NCI-H82 (cell line): ENCODE measurements at regions not wholly inside any gene's neighbourhood (a gene's known extent, or its start where the extent isn't known, plus 50 kb on each side); places are given as distances from the start of the nearest gene placed in this dataset.
A peak's percentile ranks its signal among the peaks of the same experiment; 100 is the strongest.

Experiments
- DNase-seq: peaks from one replicate; lab custom pipeline; 2025; lab: John Stamatoyannopoulos, UW

DNA sequence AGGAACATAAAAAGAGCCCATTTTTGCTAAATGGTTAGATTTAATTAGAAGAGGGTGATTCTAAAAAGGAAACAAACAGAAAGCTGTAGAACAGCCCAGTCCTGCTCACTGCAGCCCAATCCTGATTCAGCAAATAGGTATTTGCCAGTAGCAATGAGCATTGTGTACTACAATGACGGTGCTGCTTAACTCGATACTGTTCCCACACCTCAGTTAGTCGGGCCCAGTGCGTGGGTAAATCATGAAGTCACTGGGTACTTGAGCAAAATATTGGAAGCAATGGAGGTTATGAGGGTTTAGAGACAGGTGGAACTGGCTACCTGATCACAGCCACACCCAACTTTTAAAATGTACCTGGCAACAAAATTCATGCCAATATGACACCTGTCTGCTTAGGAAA, 101.5 kb upstream of the ADGRL2 start:
- no peak for DNase-seq

DNA sequence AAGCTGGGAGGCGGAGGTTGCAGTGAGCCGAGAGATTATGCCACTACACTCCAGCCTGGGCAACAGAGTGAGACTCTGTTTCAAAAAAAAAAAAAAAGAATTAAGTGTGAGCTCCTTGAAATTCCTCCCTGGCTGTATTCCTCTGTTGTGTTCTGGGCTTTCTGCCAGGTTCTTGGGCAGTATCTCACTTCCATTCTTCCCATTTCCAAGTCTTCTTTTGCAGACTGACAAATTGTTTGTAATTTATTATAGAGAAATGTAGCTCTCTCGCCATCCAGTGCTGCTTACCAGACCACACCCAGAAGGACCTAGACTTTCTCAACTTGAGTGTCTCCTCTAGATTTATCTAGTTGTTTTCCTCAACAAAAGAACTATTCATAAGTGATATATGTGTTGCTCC, 105.0 kb upstream of the ADGRL2 start:
- no peak for DNase-seq

DNA sequence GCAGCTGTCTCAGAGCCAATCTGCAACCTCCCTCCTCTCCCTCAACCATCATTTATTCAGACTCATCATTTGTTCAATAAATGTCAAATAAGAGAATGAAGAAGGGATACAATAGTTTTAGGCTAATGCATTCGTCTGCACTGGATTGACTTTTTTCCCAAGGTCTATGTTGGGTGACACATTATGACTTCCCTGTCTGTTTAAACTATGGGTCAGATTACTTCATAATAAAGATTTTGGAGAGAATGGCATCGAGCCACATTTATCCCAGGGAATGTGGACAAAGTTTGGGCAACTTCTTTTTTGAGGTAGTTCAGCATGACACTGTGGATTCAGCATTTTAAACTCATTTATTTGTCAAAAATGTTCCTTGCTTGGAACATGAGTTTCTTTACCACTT, 107.4 kb upstream of the ADGRL2 start:
- no peak for DNase-seq

DNA sequence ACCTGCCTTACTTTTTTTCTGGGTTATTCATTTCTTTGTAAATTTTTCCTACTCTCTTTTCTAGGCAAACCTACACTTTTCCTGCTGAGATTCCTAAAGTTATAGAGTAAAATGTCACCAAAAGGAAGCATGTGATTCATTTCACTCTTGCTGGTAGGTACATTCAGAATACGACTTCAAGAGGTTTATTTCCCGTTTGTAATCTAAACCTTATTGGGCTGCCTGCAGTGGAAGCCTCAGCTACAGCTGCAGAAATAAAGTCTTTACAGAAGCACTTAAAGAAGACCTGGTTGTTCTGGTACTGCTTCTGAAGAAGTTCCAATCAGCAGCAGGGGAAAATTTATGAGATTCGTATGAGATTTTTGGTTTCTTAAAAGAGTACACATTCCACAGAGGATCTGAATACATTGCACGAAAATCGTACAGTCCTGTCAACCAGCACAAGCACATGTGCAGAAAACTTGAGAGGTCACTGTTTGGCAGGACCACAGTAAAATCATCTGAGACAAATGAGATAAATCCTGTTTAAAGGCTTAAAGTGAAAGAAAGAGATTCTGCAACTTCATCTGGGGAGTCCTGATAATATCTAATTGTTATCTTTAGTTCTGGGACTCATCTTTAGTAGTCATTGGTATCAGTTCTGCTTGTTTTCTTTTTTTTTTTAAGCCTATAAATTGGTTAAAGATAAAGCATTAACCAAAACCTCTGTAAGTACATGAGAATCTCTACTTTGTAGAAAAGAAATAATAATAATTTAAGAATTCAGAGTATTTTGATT, 109.9 kb upstream of the ADGRL2 start:
- DNase-seq: peak; percentile 22

DNA sequence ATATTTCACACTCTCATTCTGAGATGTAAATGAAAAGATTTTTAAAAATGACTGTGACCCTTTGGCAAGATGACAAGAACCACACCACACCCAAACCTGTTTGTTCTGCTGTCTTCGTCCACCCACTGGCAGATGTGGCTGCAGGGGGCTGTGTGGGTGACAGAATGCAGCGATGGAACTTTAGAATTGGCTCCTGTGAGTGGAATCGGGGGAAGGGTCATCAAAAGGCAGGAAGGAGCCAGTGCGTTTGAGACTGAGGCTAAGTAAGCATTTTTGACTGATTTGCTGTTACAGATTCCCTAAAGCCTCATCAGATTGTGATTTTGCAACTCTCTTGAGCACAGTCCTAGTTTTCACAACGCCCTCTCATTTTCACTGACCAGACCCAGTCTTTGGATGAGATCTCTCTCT, 111.2 kb upstream of the ADGRL2 start:
- DNase-seq: no peak

DNA sequence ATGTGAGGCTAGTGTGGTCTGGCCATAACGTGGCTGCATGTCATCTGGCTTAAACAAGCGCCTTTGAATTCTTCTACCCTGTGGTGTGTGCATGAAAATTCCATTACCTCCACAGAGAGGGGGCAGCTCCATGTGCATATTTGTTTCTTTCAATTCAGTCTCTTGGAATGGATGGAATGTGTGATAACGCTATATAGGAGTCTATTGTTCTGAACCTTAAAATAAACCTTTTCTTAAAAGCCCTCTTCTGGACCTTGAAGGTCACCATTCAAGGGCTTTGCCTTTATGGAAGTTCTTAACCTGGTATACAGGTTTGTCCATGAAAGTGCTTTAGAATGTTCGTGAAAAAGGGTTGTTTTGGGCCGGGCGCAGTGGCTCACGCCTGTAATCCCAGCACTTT, 118.2 kb upstream of the ADGRL2 start:
- no peak for DNase-seq

DNA sequence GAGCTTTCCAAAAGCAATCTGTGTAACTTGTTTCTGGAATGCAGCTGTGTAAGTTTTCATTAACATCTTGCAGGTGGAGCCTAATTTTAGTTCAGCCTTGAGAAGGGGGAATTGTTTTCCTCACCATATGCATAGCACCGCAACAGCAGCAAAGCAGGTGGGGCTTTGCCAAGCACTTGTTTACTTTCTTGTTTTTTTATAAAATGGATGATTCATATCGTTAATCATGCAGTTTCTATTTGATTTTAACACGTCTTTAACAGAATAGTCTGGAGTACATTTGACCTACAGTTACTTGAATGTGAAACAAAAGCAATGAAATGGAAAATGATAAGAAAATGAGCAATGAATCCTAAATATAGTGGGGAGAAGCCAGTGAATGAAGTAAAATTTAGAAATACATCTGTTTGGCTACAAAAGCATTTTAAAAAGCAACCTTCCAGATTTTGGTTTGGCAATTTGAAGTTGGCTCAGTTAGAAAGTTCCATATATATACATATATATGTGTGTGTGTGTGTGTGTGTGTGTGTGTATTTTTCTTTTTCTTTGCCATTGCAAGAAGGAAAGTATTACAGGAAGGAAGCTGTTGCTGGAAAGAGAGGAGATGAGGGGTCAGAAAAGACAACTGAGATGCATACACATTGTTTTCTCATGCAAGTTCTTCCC, 119.0 kb upstream of the ADGRL2 start:
- no peak for DNase-seq

DNA sequence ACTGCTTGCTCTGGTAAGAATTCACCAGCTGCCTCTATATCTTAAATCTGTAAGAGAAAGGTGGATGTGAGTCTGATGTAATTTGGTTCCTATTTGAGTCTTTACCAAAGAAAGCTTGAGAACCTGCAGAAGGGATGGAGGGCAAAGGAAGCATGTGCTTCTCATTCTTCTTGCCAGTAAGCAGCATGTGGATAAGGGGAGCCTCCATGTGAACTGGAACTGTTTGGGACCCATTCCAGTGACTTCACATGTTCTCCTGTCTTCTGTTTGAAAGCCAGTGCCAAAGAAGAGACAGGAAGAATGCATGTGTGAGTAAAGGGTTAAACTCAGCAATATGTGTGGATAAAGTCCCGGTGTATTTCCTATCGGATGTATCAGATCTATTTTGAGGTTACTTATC, 119.6 kb upstream of the ADGRL2 start:
- no peak for DNase-seq

DNA sequence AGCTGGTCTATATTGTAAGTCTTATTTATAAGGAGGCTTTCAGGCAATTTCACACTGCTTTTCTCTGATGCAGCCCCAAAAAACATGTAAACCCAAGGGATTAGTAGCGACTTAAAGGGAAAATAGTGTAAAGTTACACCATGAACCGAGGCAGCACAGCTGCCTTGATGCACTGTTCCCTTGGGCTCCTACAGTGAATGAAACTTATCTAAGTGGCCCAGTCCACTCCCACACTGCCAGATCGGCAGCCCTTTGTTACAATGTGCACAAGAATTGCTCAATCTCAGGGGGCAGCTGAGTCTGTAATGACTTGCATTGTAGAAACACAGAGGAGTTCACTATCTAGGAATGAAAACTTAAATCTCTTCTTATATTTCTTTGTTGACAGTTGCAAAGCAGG, 120.8 kb upstream of the ADGRL2 start:
- DNase-seq: peak; percentile 8

DNA sequence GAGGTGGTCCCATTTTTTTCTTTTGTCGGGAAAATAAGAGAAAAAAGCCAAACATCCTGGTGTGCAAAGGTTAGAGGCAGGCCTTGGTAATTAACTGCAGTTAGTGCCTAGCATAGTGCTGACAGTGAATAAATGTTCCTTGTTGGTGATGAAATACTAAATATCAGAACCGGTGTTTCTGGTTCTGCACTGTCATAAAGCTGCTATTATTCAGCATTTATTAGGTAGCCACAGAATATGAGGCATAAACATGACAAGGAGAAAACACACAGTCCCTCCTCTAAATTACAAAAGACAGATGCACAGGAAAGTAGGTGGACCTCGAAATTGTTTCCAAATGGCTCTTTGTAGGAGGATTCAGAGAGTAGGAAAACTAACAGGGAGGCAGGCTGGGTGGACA, 122.0 kb upstream of the ADGRL2 start:
- no peak for DNase-seq

DNA sequence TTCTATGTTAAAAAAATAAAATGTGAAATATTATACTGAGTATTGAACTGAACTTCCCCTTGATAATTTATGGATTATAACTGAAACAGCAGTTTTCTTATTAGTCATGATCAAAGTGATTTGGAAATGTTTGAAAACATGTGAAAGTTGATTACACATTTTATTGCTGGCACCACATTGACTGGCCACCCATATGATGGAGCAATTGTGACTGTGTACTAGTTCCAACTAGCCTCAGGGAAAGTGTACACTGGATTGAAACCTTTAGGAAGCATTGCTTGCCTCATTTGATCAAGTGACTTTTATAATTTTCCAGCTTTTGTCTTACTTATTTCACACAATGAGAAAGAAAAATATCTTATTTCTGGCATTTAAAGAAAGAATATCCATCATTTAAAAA, 128.0 kb upstream of the ADGRL2 start:
- DNase-seq: no peak

DNA sequence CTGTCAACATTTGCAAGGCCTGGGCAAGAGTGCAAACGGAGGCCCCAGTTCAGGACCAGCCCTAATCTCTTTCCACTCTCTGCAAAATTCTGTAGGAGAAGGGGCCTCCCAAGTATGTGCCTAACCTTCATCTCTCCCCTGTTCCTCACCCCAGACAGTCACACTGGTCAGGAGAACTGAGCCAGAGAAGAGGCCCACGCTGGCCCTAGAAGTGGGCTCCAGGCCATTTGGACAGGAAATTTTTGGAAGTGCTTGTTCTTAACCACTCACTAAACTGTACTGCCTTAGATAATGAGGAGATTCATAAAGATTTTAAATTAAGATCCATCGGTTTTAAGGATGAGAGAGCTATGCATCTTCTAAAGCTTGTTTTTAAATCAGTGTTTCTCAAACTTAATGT, 129.7 kb upstream of the ADGRL2 start:
- no peak for DNase-seq

DNA sequence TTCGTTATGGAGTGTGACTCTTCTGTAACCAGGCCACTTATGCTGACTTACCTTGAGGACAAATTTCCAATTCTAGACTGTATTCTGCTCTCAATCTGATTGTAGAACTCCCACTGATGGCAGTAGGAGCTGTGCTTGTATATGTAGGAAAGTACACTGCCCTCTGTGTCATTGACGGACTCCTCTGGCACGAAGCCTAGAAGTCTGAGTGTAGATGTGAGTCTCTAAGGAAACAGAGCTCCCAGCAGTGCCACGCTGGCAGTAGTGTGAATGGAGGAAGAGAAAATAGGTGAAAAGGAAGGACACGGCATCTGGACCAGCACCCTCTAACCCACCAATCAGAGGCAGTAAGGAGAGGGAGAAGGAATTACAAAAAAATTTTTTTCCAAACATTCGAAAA, 130.4 kb upstream of the ADGRL2 start:
- DNase-seq: no peak

DNA sequence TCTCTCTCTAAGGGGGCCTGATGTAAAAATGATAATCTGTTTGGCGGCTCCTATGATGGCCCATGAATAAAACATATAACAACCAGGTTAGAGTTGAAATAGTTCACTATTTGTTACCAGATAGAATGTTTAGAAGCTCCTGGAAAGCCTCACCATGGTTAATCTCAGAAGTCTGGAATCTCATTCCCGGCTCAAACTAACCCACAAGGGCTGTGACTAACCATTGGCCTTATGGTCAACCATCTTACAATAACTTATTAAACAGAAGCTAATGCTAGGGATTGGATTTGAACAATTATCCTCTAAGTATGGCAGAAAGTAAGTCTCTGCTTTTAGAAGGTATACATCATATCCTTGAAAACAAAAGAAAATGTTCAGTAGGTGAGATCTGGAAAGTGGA, 134.1 kb upstream of the ADGRL2 start:
- DNase-seq: peak; percentile 7

DNA sequence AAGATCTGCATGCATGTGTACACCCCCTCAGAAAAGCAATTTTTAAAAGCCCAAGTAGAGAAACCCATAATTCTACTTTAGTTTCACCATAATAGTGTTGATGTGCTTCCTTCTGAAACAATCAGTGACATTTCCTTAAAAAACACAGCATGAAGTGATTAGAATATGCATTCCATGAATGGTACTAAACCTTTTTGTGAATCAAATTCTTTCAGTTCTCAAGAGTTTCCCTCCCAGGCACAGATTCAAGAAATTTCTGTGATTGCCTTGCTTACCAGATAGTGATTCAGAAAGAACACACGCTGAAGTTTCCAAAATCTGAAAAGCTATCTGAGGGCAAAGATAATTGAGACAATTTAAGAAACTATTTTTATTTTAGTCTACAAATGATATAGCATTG, 136.4 kb upstream of the ADGRL2 start:
- no peak for DNase-seq

DNA sequence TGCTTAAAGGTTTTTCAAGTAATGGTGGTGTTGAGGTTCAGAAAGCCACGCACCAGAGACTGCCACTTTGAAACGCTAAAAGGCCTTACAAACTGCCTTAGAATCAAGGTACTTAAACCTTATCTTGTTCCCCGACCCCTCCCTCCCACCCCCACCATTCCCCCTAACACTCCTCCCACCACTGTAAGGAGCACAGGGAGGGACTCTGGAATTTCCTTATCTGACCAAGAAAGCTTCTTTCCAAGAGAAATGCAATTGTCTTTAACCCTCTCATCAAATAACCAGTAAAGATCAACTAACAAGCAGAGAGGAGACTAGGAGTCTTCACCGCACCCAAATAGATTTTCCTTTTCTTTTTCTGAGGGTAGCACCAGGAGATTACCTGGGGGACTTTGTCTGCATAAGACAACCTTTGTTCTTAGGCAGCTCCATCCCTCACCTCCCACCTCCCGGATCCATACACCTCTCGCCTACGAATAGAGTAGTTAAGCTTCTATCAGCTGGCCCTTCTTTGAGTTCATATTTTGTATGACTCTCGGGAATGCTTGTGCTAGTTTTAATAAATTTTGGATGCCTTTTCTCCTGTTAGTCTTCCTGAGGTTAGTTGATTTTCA, 137.7 kb upstream of the ADGRL2 start:
- no peak for DNase-seq

DNA sequence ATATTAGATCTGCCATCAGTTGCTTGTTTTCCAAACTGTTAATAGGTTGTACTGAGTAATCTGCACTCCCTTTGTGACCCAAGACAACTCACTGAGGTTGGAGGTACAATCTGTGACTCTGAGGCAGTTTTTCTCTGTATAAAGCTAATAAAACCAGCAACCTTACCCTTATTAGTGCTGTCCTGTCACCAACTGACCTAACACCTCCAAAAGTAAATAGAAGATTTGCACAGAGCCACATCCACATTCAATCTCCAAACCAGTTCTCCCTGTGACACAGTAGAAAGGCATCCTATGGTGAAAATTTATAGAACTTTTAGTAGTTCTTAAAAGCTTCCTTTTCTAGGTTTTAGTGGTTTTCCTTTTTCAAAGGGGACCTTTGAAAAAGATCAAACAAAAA, 140.4 kb upstream of the ADGRL2 start:
- no peak for DNase-seq

DNA sequence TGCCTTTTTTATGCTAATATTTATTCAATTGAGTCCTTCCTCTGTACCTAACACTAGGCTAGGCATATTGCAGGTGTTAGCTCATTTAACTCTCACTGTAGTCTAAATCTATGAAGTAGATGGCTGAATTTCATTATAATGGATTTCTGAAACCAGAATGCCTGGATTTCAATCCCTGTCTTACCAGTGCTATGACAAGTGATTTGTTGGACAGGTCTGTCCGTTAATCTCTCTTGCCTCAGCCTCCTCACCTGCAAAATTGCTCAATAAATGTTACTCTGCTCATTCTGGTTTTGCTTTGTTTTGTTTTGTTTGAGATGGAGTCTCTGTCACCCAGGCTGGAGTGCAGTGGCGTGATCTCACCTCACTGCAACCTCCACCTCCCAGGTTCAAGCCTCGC, 146.1 kb upstream of the ADGRL2 start:
- no peak for DNase-seq

DNA sequence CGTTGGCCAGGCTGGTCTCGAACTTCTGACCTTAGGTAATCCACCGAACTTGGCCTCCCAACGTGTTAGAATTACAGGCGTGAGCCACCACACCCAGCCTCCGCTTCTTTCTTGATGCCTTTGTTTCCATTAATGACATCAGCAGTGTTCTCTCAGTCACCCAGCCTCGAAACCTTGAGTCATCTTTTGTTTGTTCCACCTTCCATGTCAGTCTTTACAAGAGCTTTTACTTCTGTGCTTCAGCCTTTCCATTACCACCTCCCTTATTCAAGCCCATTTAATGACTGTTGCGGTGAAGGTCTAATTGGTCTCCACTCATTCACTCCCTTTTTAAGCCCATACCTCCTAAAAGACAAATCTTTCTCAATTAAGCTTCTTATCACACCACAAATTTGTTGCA, 146.6 kb upstream of the ADGRL2 start:
- DNase-seq: no peak

DNA sequence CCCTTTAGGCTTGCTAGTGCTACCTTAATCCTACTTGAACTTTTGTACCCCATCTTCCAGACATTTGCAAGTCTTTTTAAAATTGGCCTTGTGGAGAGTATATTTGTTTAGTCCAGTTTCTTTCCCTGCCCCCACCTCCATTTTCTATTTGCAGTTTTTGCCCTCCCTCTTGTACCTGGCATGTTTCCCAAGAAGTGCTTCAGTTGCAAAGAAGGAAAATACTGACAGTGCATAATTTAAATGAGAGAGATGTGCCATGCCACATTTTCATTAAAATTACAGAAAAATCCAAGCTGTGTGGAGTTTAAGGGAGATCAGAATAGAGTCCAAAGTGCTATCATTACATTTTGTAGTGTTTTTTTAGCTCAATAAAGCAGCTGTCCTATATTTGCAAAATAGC, 150.0 kb upstream of the ADGRL2 start:
- DNase-seq: no peak

DNA sequence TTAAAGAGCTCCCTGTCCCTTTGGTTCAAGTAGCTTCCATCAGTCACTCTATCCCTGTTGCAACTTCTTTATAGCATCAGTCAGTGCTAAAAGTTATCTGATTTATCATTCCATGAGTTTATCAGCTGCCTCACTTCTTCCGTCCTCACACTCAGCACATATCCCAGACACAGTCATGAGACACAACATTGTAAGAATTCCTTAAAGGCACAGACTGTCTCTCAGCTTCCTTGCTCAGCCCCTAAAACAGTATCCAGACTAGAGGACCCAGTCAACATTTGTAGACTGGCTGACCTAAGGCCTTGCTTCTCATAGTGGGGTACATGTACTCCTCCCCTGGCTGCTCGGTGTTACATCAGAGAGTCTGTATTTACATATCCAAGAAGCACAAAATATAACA, 164.9 kb upstream of the ADGRL2 start:
- no peak for DNase-seq

DNA sequence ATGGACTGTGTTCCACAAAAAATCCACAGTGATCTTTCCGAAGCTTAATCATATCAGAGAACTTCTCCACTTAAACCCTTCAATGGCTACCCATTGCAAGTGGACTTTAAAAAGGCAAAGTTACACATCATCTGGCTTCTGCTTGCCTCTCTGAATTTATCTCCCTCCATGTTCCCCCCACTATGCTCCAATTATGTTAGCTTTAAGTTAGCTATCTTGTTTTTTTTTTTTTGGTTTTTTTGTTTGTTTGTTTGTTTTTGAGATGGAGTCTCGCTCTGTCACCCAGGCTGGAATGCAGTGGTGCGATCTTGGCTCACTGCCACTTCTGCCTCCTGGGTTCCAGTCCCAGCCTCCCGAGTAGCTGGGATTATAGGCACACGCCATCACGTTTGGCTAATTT, 166.4 kb upstream of the ADGRL2 start:
- DNase-seq: no peak

DNA sequence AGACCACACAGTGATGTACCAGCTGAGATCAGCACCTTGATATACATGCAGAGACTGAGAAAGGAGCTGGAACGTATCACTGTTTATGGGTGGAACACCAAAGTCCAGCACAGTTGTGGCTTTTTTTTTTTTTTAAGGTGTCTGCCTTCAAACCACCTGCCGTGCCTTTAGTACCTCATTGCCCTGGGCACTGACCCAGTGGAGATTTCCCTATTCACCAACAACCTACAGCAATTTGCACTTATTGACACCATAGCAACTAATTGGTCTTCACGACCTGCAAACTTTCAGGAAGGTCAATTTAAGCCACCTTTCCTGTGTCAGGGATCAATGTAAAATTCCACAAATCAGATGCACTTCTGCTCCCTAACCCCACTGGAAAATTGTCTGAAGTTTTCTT, 181.6 kb upstream of the ADGRL2 start:
- no peak for DNase-seq

DNA sequence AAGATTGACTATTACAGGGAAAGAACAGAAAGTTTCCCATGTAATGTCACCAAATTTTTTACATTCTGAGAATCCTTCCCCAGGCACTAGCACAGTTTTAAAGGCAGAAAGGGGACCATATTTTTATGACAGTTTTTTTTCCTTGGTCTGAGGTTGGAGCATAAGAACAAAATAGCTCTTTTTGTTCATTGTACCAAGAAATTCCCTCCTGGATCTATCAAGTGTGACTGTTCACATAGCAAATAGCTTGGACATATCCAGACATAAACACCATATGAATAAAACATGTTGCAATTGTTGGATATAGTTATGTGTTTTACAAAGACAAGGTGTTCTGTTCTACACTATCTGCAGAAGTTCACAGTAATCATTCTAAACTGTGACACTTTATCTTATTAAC, 182.4 kb upstream of the ADGRL2 start:
- no peak for DNase-seq
